ENCODE measurements at regions not wholly inside any gene's neighbourhood (a gene's known extent, or its start where the extent isn't known, plus 50 kb on each side); places are given as distances from the start of the nearest gene placed in this dataset.

DNA sequence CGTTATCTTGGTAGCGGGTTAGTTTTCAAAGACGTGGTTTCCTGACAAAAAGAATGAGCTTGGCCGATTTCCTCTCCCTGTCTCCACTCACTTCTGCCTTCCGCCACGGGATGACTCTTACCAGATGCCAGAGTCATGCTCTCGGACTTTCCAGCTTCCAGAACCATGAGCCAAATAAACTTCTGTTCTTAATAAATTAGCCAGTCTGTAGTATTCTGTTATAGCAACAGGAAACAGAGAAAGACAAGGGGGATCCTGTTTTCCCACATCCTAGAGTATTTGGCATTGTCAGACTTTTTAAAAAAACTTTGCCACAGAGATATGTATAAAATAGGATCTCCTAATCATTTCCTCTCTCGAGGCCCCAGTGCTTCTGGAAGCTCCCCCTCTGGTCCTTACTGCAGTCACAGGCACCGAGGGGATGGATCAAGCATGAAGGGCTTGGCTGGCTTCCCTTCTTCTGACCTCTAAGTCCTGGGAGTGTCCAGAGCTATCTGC lies 84.9 kb upstream of the NAA20 start:
- Histone ChIP-seq H3K79me1 (replicated peaks; ENCODE audit: low read length, poor library complexity, severe bottlenecking) (peaks cover 39% of the 10 kb centered on the region), H3K27ac (ENCODE audit: low read length, poor library complexity, severe bottlenecking) (no peak overlapping the region), H4K8ac (ENCODE audit: low read length) (peak overlapping the region; percentile 72), H2AK5ac (ENCODE audit: low read length, severe bottlenecking) (no peak overlapping the region), H3K4me2 (ENCODE audit: low read length, poor library complexity, severe bottlenecking) (no peak overlapping the region), H2AFZ (ENCODE audit: low read depth, low read length) (no peak overlapping the region), H2BK15ac (ENCODE audit: low read depth, poor library complexity, severe bottlenecking) (no peak overlapping the region), H3K14ac (ENCODE audit: low read length in 2 of 2) (peak overlapping the region in 1 of 2 experiments; percentile 45), H3K9ac (ENCODE audit: low read length) (peak overlapping the region; percentile 80), H3K36me3 (ENCODE audit: control insufficient read depth in 1 of 2, insufficient read depth in 2 of 2, low read depth in 1 of 2, low read length in 2 of 2) (peaks cover 18 to 19% of the 10 kb centered on the region in 2 experiments), H3K18ac (ENCODE audit: low read depth in 1 of 2, low read length in 2 of 2) (peak overlapping the region; percentile 46 to 84), H3K27me3 (ENCODE audit: control insufficient read depth in 1 of 2, insufficient read depth in 1 of 2, low read length in 2 of 2) (no peaks in the 10 kb centered on the region), H2BK12ac (ENCODE audit: low read length in 2 of 2) (peak overlapping the region in 1 of 2 experiments; percentile 60), H2BK120ac (ENCODE audit: low read depth, low read length) (peak overlapping the region; percentile 64), H4K91ac (ENCODE audit: low read length) (peak overlapping the region; percentile 40), H3K4me1 (ENCODE audit: control insufficient read depth, insufficient read depth, low read depth, low read length) (no peaks in the 10 kb centered on the region), H3K23ac (ENCODE audit: low read length in 2 of 2) (no peak overlapping the region), H3K9me3 (ENCODE audit: control insufficient read depth, low read length) (no peaks in the 10 kb centered on the region), H3K4me3 (ENCODE audit: insufficient read depth in 1 of 2, low read depth in 1 of 2, low read length in 2 of 2) (peak overlapping the region in 1 of 2 experiments; percentile 51), H3K4ac (ENCODE audit: low read depth in 1 of 2, low read length in 2 of 2) (peak overlapping the region in 1 of 2 experiments; percentile 45), H2BK5ac (ENCODE audit: low read depth, low read length, poor library complexity, severe bottlenecking) (no peak overlapping the region)
- DNase-seq: peak; percentile 93
- 16% methylated on average over 6 of the region's 9 CpGs for WGBS

DNA sequence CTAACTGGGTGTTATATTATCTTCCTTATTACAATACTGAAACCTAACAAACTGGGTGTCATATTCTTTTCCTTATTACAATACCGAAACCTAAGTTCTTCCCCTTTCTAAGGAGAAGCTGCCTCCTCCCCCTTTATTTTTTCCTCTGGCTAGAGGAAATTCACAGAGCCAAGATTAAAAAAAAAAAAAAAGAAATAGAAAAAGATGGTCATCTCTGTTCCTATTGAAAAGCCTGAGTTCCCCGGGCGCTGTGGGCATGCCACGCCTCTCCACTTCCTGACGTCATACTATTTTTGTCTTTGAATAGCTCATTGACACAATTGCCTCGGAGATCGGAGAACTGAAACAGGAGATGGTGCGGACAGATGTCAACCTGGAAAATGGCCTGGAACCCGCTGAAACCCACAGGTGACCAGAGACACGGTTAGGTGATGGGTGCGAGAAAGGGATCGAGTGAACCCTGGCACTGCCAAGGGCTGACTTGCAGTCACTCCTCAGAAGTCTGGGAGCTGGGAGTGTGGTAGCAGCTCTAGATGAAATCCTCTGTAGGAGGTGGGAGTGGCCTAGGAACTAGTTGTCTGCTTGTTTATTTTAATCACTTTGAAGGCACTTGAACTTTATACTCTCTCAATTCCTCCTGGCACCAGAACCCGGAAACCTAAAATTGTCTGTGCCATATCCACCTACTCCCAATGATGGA lies 82.2 kb upstream of the NAA20 start:
- H4K8ac ChIP-seq (ENCODE audit: low read length): peak overlapping the region; percentile 66
- H3K23ac ChIP-seq (ENCODE audit: low read length in 2 of 2): no peak overlapping the region
- peak; percentile 62 for DNase-seq
- peak overlapping the region in 1 of 2 experiments; percentile 63 for H3K18ac ChIP-seq (ENCODE audit: low read depth in 1 of 2, low read length in 2 of 2)
- H3K79me1 ChIP-seq (replicated peaks; ENCODE audit: low read length, poor library complexity, severe bottlenecking): peaks cover 29% of the 10 kb centered on the region
- peaks cover 24 to 28% of the 10 kb centered on the region in 2 experiments for H3K36me3 ChIP-seq (ENCODE audit: control insufficient read depth in 1 of 2, insufficient read depth in 2 of 2, low read depth in 1 of 2, low read length in 2 of 2)
- no peak overlapping the region for H2BK120ac ChIP-seq (ENCODE audit: low read depth, low read length)
- no peak overlapping the region for H2BK5ac ChIP-seq (ENCODE audit: low read depth, low read length, poor library complexity, severe bottlenecking)
- no peaks in the 10 kb centered on the region for H3K4me1 ChIP-seq (ENCODE audit: control insufficient read depth, insufficient read depth, low read depth, low read length)
- no peak overlapping the region for H2BK15ac ChIP-seq (ENCODE audit: low read depth, poor library complexity, severe bottlenecking)
- no peak overlapping the region for H3K4me2 ChIP-seq (ENCODE audit: low read length, poor library complexity, severe bottlenecking)
- no peak overlapping the region for H3K27ac ChIP-seq (ENCODE audit: low read length, poor library complexity, severe bottlenecking)
- no peak overlapping the region for H4K91ac ChIP-seq (ENCODE audit: low read length)
- H3K9me3 ChIP-seq (ENCODE audit: control insufficient read depth, low read length): no peaks in the 10 kb centered on the region
- H3K9ac ChIP-seq (ENCODE audit: low read length): no peak overlapping the region
- peak overlapping the region; percentile 42 to 60 for H3K4ac ChIP-seq (ENCODE audit: low read depth in 1 of 2, low read length in 2 of 2)
- WGBS: 76% methylated on average over 13 of the region's 13 CpGs
- no peak overlapping the region for H2AK5ac ChIP-seq (ENCODE audit: low read length, severe bottlenecking)
- H3K14ac ChIP-seq (ENCODE audit: low read length in 2 of 2): no peak overlapping the region
- H2BK12ac ChIP-seq (ENCODE audit: low read length in 2 of 2): peak overlapping the region; percentile 56 to 85
- no peak overlapping the region for H3K4me3 ChIP-seq (ENCODE audit: insufficient read depth in 1 of 2, low read depth in 1 of 2, low read length in 2 of 2)
- H3K27me3 ChIP-seq (ENCODE audit: control insufficient read depth in 1 of 2, insufficient read depth in 1 of 2, low read length in 2 of 2): no peaks in the 10 kb centered on the region
- H2AFZ ChIP-seq (ENCODE audit: low read depth, low read length): no peak overlapping the region

DNA sequence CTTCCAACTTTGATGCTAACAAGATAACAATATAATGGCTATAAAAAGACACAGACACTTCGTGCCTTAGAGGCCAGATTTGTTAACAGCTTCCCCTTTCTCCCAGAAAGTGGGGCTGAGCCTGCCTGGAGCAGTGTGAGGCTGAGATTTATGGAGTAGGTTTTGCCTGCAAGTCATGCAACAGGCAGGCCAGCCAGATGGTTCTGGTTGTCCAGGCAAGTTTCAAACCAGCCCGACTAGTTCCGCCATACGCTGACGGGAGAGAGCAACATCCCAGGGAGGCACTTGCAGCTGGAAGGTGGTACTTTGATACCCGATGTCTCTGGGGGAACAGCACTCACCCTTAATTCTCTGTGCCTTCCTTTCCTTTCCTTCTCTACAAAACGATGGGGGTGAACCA lies 81.3 kb upstream of the NAA20 start:
- H3K4ac ChIP-seq (ENCODE audit: low read depth in 1 of 2, low read length in 2 of 2): peak overlapping the region in 1 of 2 experiments; percentile 81
- H3K27ac ChIP-seq (ENCODE audit: low read length, poor library complexity, severe bottlenecking): no peak overlapping the region
- 56% methylated on average over 7 of the region's 7 CpGs for WGBS
- no peak overlapping the region for H2BK5ac ChIP-seq (ENCODE audit: low read depth, low read length, poor library complexity, severe bottlenecking)
- H3K4me1 ChIP-seq (ENCODE audit: control insufficient read depth, insufficient read depth, low read depth, low read length): no peaks in the 10 kb centered on the region
- peak; percentile 33 for DNase-seq
- H3K36me3 ChIP-seq (ENCODE audit: control insufficient read depth in 1 of 2, insufficient read depth in 2 of 2, low read depth in 1 of 2, low read length in 2 of 2): peaks cover 32 to 38% of the 10 kb centered on the region in 2 experiments
- no peaks in the 10 kb centered on the region for H3K9me3 ChIP-seq (ENCODE audit: control insufficient read depth, low read length)
- no peak overlapping the region for H3K9ac ChIP-seq (ENCODE audit: low read length)
- no peak overlapping the region for H3K4me2 ChIP-seq (ENCODE audit: low read length, poor library complexity, severe bottlenecking)
- peak overlapping the region; percentile 83 for H4K8ac ChIP-seq (ENCODE audit: low read length)
- peak overlapping the region; percentile 95 for H4K91ac ChIP-seq (ENCODE audit: low read length)
- no peak overlapping the region for H3K4me3 ChIP-seq (ENCODE audit: insufficient read depth in 1 of 2, low read depth in 1 of 2, low read length in 2 of 2)
- H3K27me3 ChIP-seq (ENCODE audit: control insufficient read depth in 1 of 2, insufficient read depth in 1 of 2, low read length in 2 of 2): no peaks in the 10 kb centered on the region
- H2BK12ac ChIP-seq (ENCODE audit: low read length in 2 of 2): peak overlapping the region; percentile 52 to 94
- no peak overlapping the region for H2AK5ac ChIP-seq (ENCODE audit: low read length, severe bottlenecking)
- peak overlapping the region; percentile 6 to 76 for H3K18ac ChIP-seq (ENCODE audit: low read depth in 1 of 2, low read length in 2 of 2)
- no peak overlapping the region for H3K14ac ChIP-seq (ENCODE audit: low read length in 2 of 2)
- H2AFZ ChIP-seq (ENCODE audit: low read depth, low read length): no peak overlapping the region
- peaks cover 28% of the 10 kb centered on the region for H3K79me1 ChIP-seq (replicated peaks; ENCODE audit: low read length, poor library complexity, severe bottlenecking)
- H3K23ac ChIP-seq (ENCODE audit: low read length in 2 of 2): no peak overlapping the region
- H2BK15ac ChIP-seq (ENCODE audit: low read depth, poor library complexity, severe bottlenecking): peak overlapping the region; percentile 38
- H2BK120ac ChIP-seq (ENCODE audit: low read depth, low read length): peak overlapping the region; percentile 9

DNA sequence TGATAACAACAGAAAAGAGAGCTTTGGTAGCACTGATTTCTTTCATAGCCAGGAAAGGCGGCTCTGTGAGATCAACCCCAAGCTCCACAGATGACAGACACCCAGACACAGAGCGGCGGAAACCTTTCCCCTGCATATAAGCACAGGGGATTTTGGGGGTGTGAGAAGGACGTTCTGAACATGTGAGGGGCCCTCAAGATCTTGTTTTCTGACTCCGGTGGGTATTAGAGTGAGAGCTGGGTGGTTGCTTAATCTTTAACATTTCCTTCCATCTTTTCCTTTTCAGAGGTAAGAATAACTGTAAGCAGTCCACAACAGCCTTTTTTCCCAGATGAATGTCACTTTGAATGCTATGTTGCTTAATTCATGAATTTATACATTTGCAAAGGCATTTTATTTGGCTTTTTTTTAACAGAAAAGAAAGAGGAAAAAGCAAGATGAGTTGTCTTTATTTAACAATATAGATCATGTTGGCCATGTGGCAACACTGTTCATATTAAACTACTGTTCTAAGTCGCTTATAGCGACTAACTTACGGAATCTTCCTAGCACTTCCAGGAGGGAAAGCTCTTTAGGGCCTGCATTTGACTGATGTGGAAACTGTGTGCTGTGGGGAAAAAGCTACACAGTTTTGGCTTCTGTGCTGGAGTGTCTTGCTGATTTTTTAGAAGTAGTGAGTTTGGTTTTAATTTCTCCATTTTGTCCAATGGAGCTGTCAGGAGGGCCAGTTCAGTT lies 80.5 kb upstream of the NAA20 start:
- no peak overlapping the region for H3K4me3 ChIP-seq (ENCODE audit: insufficient read depth in 1 of 2, low read depth in 1 of 2, low read length in 2 of 2)
- no peak overlapping the region for H2AK5ac ChIP-seq (ENCODE audit: low read length, severe bottlenecking)
- H3K36me3 ChIP-seq (ENCODE audit: control insufficient read depth in 1 of 2, insufficient read depth in 2 of 2, low read depth in 1 of 2, low read length in 2 of 2): peaks cover 35 to 45% of the 10 kb centered on the region in 2 experiments
- H3K79me1 ChIP-seq (replicated peaks; ENCODE audit: low read length, poor library complexity, severe bottlenecking): peaks cover 28% of the 10 kb centered on the region
- no peak overlapping the region for H3K27ac ChIP-seq (ENCODE audit: low read length, poor library complexity, severe bottlenecking)
- peak overlapping the region; percentile 46 to 78 for H3K4ac ChIP-seq (ENCODE audit: low read depth in 1 of 2, low read length in 2 of 2)
- H3K27me3 ChIP-seq (ENCODE audit: control insufficient read depth in 1 of 2, insufficient read depth in 1 of 2, low read length in 2 of 2): no peaks in the 10 kb centered on the region
- no peaks in the 10 kb centered on the region for H3K9me3 ChIP-seq (ENCODE audit: control insufficient read depth, low read length)
- no peak overlapping the region for H4K91ac ChIP-seq (ENCODE audit: low read length)
- no peak overlapping the region for H3K4me2 ChIP-seq (ENCODE audit: low read length, poor library complexity, severe bottlenecking)
- H2BK120ac ChIP-seq (ENCODE audit: low read depth, low read length): no peak overlapping the region
- H3K14ac ChIP-seq (ENCODE audit: low read length in 2 of 2): no peak overlapping the region
- H2BK12ac ChIP-seq (ENCODE audit: low read length in 2 of 2): peak overlapping the region in 1 of 2 experiments; percentile 59
- no peak overlapping the region for H2BK5ac ChIP-seq (ENCODE audit: low read depth, low read length, poor library complexity, severe bottlenecking)
- H3K4me1 ChIP-seq (ENCODE audit: control insufficient read depth, insufficient read depth, low read depth, low read length): no peaks in the 10 kb centered on the region
- peak overlapping the region; percentile 26 for H2BK15ac ChIP-seq (ENCODE audit: low read depth, poor library complexity, severe bottlenecking)
- no peak overlapping the region for H3K23ac ChIP-seq (ENCODE audit: low read length in 2 of 2)
- no peak overlapping the region for H4K8ac ChIP-seq (ENCODE audit: low read length)
- H3K18ac ChIP-seq (ENCODE audit: low read depth in 1 of 2, low read length in 2 of 2): peak overlapping the region; percentile 57 to 59
- no peak overlapping the region for H3K9ac ChIP-seq (ENCODE audit: low read length)
- no peak for DNase-seq
- 97% methylated on average over 7 of the region's 8 CpGs for WGBS
- H2AFZ ChIP-seq (ENCODE audit: low read depth, low read length): no peak overlapping the region
